ENCODE measurements at regions not wholly inside any gene's neighbourhood (a gene's known extent, or its start where the extent isn't known, plus 50 kb on each side); places are given as distances from the start of the nearest gene placed in this dataset.

DNA sequence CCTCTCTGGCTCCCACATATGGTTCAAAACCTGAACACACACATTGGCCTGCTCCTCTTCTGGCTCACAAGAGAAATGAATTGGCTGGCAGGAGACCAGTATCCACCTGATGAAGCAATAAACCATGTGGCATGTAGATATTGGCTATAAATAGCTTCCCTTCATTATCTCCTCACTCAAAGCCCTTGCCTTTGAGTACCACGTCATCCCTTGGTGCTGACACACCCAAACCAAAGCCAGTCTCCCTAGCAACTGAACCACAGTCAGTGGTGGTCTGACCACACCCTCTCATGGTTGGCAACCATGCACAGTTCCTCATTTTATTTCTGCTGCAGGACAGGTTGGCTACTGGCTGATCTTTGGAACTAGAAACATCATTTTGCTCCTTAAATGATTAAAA is 98.8 kb downstream of the ZNF621 start (continued):
- TF ChIP-seq, protein P1, sequence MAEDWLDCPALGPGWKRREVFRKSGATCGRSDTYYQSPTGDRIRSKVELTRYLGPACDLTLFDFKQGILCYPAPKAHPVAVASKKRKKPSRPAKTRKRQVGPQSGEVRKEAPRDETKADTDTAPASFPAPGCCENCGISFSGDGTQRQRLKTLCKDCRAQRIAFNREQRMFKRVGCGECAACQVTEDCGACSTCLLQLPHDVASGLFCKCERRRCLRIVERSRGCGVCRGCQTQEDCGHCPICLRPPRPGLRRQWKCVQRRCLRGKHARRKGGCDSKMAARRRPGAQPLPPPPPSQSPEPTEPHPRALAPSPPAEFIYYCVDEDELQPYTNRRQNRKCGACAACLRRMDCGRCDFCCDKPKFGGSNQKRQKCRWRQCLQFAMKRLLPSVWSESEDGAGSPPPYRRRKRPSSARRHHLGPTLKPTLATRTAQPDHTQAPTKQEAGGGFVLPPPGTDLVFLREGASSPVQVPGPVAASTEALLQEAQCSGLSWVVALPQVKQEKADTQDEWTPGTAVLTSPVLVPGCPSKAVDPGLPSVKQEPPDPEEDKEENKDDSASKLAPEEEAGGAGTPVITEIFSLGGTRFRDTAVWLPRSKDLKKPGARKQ (CRISPR knock-in tag; IDR thresholded peaks at IDR 0.05), result no peak
- TF ChIP-seq NCOR1 (IDR thresholded peaks at IDR 0.05) (peak; percentile 52; the same call in 1 of the 2 replicates), NR3C1 (CRISPR knock-in tag; IDR thresholded peaks at IDR 0.05) (no peak), ZNF253 (CRISPR knock-in tag; conservative IDR thresholded peaks at IDR 0.05) (no peak), HDAC3 (IDR thresholded peaks at IDR 0.05; ENCODE audit: borderline replicate concordance, partially characterized antibody) (no peak), DLX4 (CRISPR knock-in tag; IDR thresholded peaks at IDR 0.05) (no peak), ETV6 (IDR thresholded peaks at IDR 0.05; ENCODE audit: borderline replicate concordance in 1 of 2, low read depth in 2 of 2, low read length in 1 of 2) (no peak), ETV6 (CRISPR knock-in tag; IDR thresholded peaks at IDR 0.05; ENCODE audit: borderline replicate concordance) (no peak), MTA1 (IDR thresholded peaks at IDR 0.05; ENCODE audit: borderline replicate concordance) (no peak), MXI1 (IDR thresholded peaks at IDR 0.05; ENCODE audit: low read depth, low read length) (0 out of 2 replicates have a peak, but pooled peaks have one; percentile 35), ZBTB49 (CRISPR knock-in tag; IDR thresholded peaks at IDR 0.05; ENCODE audit: borderline replicate concordance) (no peak), PTRF (tag; IDR thresholded peaks at IDR 0.05) (no peak), ZNF124 (CRISPR knock-in tag; IDR thresholded peaks at IDR 0.05) (no peak), CREB3 (tag; conservative IDR thresholded peaks at IDR 0.05; ENCODE audit: low read depth) (no peak), SIRT6 (IDR thresholded peaks at IDR 0.05; ENCODE audit: low read depth, low read length) (no peak)
- TF ChIP-seq, protein P2, sequence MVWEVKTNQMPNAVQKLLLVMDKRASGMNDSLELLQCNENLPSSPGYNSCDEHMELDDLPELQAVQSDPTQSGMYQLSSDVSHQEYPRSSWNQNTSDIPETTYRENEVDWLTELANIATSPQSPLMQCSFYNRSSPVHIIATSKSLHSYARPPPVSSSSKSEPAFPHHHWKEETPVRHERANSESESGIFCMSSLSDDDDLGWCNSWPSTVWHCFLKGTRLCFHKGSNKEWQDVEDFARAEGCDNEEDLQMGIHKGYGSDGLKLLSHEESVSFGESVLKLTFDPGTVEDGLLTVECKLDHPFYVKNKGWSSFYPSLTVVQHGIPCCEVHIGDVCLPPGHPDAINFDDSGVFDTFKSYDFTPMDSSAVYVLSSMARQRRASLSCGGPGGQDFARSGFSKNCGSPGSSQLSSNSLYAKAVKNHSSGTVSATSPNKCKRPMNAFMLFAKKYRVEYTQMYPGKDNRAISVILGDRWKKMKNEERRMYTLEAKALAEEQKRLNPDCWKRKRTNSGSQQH (CRISPR knock-in tag; IDR thresholded peaks at IDR 0.05), result no peak
- TF ChIP-seq, protein P3, sequence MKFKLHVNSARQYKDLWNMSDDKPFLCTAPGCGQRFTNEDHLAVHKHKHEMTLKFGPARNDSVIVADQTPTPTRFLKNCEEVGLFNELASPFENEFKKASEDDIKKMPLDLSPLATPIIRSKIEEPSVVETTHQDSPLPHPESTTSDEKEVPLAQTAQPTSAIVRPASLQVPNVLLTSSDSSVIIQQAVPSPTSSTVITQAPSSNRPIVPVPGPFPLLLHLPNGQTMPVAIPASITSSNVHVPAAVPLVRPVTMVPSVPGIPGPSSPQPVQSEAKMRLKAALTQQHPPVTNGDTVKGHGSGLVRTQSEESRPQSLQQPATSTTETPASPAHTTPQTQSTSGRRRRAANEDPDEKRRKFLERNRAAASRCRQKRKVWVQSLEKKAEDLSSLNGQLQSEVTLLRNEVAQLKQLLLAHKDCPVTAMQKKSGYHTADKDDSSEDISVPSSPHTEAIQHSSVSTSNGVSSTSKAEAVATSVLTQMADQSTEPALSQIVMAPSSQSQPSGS (CRISPR knock-in tag; IDR thresholded peaks at IDR 0.05), result no peak
- TF ChIP-seq, protein P4, sequence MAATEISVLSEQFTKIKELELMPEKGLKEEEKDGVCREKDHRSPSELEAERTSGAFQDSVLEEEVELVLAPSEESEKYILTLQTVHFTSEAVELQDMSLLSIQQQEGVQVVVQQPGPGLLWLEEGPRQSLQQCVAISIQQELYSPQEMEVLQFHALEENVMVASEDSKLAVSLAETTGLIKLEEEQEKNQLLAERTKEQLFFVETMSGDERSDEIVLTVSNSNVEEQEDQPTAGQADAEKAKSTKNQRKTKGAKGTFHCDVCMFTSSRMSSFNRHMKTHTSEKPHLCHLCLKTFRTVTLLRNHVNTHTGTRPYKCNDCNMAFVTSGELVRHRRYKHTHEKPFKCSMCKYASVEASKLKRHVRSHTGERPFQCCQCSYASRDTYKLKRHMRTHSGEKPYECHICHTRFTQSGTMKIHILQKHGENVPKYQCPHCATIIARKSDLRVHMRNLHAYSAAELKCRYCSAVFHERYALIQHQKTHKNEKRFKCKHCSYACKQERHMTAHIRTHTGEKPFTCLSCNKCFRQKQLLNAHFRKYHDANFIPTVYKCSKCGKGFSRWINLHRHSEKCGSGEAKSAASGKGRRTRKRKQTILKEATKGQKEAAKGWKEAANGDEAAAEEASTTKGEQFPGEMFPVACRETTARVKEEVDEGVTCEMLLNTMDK (IDR thresholded peaks at IDR 0.05; ENCODE audit: borderline replicate concordance, insufficient read depth, low read depth, low read length, poor library complexity, severe bottlenecking), result no peak
